GM12878 (cell line): ENCODE measurements at regions not wholly inside any gene's neighbourhood (a gene's known extent, or its start where the extent isn't known, plus 50 kb on each side); places are given as distances from the start of the nearest gene placed in this dataset.

Source experiments
- ATAC-seq: fragments of 200-7000 bp; cut with Tn5 transposase; 3 replicates; pipeline ENCODE4 v1.9.1; 2020; ENCODE audit warnings: mild to moderate bottlenecking, moderate library complexity
- BruUV-seq: library from RNA; stranded (reverse); fragments of 400-500 nt; replicated peaks from 2 replicates; lab custom pipeline; 2021; lab: Mats Ljungman, UMichigan
- CTCF ChIA-PET: fragments of 300-600 bp; sonication (Branson Sonifier 250); formaldehyde crosslinking; extraction: SDS; loops from one replicate; lab custom pipeline; 2021; ENCODE audit warnings: inconsistent platforms; lab: Yijun Ruan, JAX
- POLR2A ChIA-PET: fragments of 350-600 bp; formaldehyde crosslinking; extraction: SDS; loops from one replicate; lab custom pipeline; 2021; ENCODE audit warnings: inconsistent platforms; lab: Charles Lee
- RAD21 ChIA-PET: fragments of 300-600 bp; sonication (Branson Sonifier 250); formaldehyde crosslinking; loops from one replicate; lab custom pipeline; 2023; ENCODE audit warnings: antibody characterized with exemption; ENCODE audit not compliant: unreplicated experiment; lab: Charles Lee
- SMC1A ChIA-PET: fragments of 300-600 bp; sonication (Branson Sonifier 250); formaldehyde crosslinking; loops from one replicate; lab custom pipeline; 2023; ENCODE audit not compliant: unreplicated experiment, uncharacterized antibody; lab: Charles Lee
- DNase-seq: peaks from one replicate; pipeline ENCODE4 v3.0.0-alpha.2; 2011; ENCODE audit warnings: low read depth, low spot score
- FAIRE-seq: peaks from 3 replicates; lab custom pipeline; 2011; peaks lifted over from hg19 to GRCh38; lab: Jason Lieb, UNC
- H2AFZ ChIP-seq: 2 replicates; pipeline ENCODE4 v1.6.0; 2011; ENCODE audit warnings: low read depth, low read length, control low read depth; ENCODE audit not compliant: control insufficient read depth
- H3K27ac ChIP-seq: 2 replicates; pipeline ENCODE4 v1.5.1; 2011; ENCODE audit warnings: control low read depth; ENCODE audit not compliant: control insufficient read depth, insufficient read depth
- H3K27me3 ChIP-seq, 2 experiments: replicated peaks in 1 of 2; 2 replicates each; pipeline versions ENCODE4 v1.6.0 to v1.6.1; 2011; ENCODE audit warnings: low read length in 1 of 2; ENCODE audit not compliant: control insufficient read depth in 2 of 2, insufficient read depth in 2 of 2
- H3K36me3 ChIP-seq, 2 experiments: 2 replicates each; pipeline ENCODE4 v1.5.1; 2011; ENCODE audit warnings: low read length in 1 of 2; ENCODE audit not compliant: control insufficient read depth in 2 of 2, insufficient read depth in 2 of 2
- H3K4me1 ChIP-seq: 2 replicates; pipeline ENCODE4 v1.6.1; 2011; ENCODE audit warnings: mild to moderate bottlenecking, low read length, moderate library complexity, mixed read lengths; ENCODE audit not compliant: control insufficient read depth, insufficient read depth
- H3K4me2 ChIP-seq: 2 replicates; pipeline ENCODE4 v1.6.0; 2011; ENCODE audit warnings: control low read depth; ENCODE audit not compliant: control insufficient read depth, insufficient read depth
- H3K4me3 ChIP-seq: fragments of 200-600 bp; sonication (generic); 2 replicates; pipeline ENCODE4 v1.5.1; 2016
- H3K79me2 ChIP-seq: 2 replicates; pipeline ENCODE4 v1.6.0; 2011; ENCODE audit warnings: low read length; ENCODE audit not compliant: control insufficient read depth, insufficient read depth
- H3K9ac ChIP-seq: 2 replicates; pipeline ENCODE4 v1.8.0; 2011; ENCODE audit warnings: low read length, control low read depth, mixed read lengths; ENCODE audit not compliant: control insufficient read depth, insufficient read depth
- H3K9me3 ChIP-seq: replicated peaks from 3 replicates; pipeline ENCODE4 v1.5.1; 2011; ENCODE audit warnings: mild to moderate bottlenecking, low read length; ENCODE audit not compliant: control insufficient read depth, insufficient read depth
- H4K20me1 ChIP-seq: 2 replicates; pipeline ENCODE4 v1.6.0; 2011; ENCODE audit not compliant: control insufficient read depth, insufficient read depth
- BCL11A ChIP-seq: IDR thresholded peaks from 2 replicates; pipeline ENCODE4 v1.6.1; 2011; ENCODE audit warnings: low read depth, low read length
- E2F4 ChIP-seq: IDR thresholded peaks from 2 replicates; pipeline ENCODE4 v1.6.1; 2012; ENCODE audit warnings: low read depth, low read length, improper control_type of control experiment
- EED ChIP-seq: sonication (generic); IDR thresholded peaks from 2 replicates; pipeline ENCODE4 v1.6.1; 2016; ENCODE audit warnings: antibody characterized with exemption, low read depth
- IRF4 ChIP-seq: IDR thresholded peaks from 2 replicates; pipeline ENCODE4 v1.6.1; 2011; ENCODE audit warnings: low read depth, low read length
- MEF2B ChIP-seq: fragments of 450-650 bp; IDR thresholded peaks from 2 replicates; pipeline ENCODE4 v1.6.1; 2018; ENCODE audit warnings: mild to moderate bottlenecking, moderate library complexity; ENCODE audit not compliant: partially characterized antibody, poor library complexity, severe bottlenecking
- MXI1 ChIP-seq: fragments of 150-350 bp; IDR thresholded peaks from 2 replicates; pipeline ENCODE4 v1.6.1; 2011; ENCODE audit warnings: low read depth, mild to moderate bottlenecking, inconsistent platforms, low read length, improper control_type of control experiment
- NBN ChIP-seq: fragments of 450-650 bp; IDR thresholded peaks from 2 replicates; pipeline ENCODE4 v1.6.1; 2016
- NFXL1 ChIP-seq: fragments of 450-650 bp; IDR thresholded peaks from 2 replicates; pipeline ENCODE4 v1.6.1; 2017; ENCODE audit warnings: antibody characterized with exemption, mild to moderate bottlenecking, borderline replicate concordance
- PBX3 ChIP-seq: IDR thresholded peaks from 2 replicates; pipeline ENCODE4 v1.6.1; 2011; ENCODE audit warnings: mild to moderate bottlenecking, low read depth, low read length, moderate library complexity; ENCODE audit not compliant: insufficient replicate concordance
- RFX5 ChIP-seq: IDR thresholded peaks from 2 replicates; pipeline ENCODE4 v1.6.1; 2011; ENCODE audit warnings: low read depth, low read length, improper control_type of control experiment
- SMC3 ChIP-seq: IDR thresholded peaks from 2 replicates; pipeline ENCODE4 v1.6.1; 2011; ENCODE audit warnings: low read length, improper control_type of control experiment, borderline replicate concordance
- SP1 ChIP-seq: IDR thresholded peaks from one replicate; pipeline ENCODE4 v1.6.1; 2011; ENCODE audit warnings: low read depth, low read length
- TARDBP ChIP-seq: IDR thresholded peaks from 2 replicates; pipeline ENCODE4 v1.6.1; 2016; ENCODE audit warnings: borderline replicate concordance
- ZNF274 ChIP-seq: IDR thresholded peaks from one replicate; pipeline ENCODE4 v1.8.0; 2011; ENCODE audit not compliant: insufficient read length, insufficient read depth
- WGBS: methylation state at CpG from one replicate; pipeline ENCODE4 v1.1.6; 2016; ENCODE audit warnings: low lambda C conversion rate; ENCODE audit not compliant: insufficient replicate concordance, insufficient coverage; ENCODE audit errors: missing lambda C conversion rate; 5-methylcytosine and 5-hydroxymethylcytosine counted together
- in situ Hi-C: fragments of 300-500 bp; cut with MboI; formaldehyde crosslinking; loops from 9 replicates; pipeline ENCODE4 v1.14.3; 2018; ENCODE audit warnings: mixed read lengths
- intact Hi-C: fragments of 100-400 bp; cut with micrococcal nuclease; formaldehyde crosslinking; loops from one replicate; pipeline ENCODE4 v1.14.2; 2022; ENCODE audit not compliant: unreplicated experiment

- Histone ChIP-seq H3K9ac (no peak overlapping the region), H3K4me1 (no peaks in the 10 kb centered on the region), H3K36me3 (no peaks in the 10 kb centered on the region), H3K4me3 (no peak overlapping the region), H3K9me3 (no peaks in the 10 kb centered on the region), H3K27ac (no peak overlapping the region), H3K4me2 (no peak overlapping the region), H3K79me2 (no peaks in the 10 kb centered on the region), H3K27me3 (no peaks in the 10 kb centered on the region; a peak in 1 of 4 replicates)
- DNase-seq (no peak), ATAC-seq (no peak), FAIRE-seq (no peak)
- ChIA-PET CTCF (interaction anchor here (1.3 to 1.4 kb wide), 2 partner anchors 134 to 242 kb away, joined by 3 to 4 read pairs; no protein-coding TSS in a partner anchor), RAD21 (no interaction called here)
- intact Hi-C loops: no loop called here
- BruUV-seq: no TSS peak
- in situ Hi-C loops: no loop called here
- TF ChIP-seq PBX3 (no peak), E2F4 (no peak), ZNF274 (no peak), RFX5 (no peak)
- TF ChIP-seq, all 136 proteins: peak for 0
- no peak overlapping the region for H2AFZ ChIP-seq
- SMC1A ChIA-PET: interaction anchor here (1.0 to 1.4 kb wide), 2 partner anchors 20 to 137 kb away, joined by 3 read pairs; no protein-coding TSS in a partner anchor
- WGBS: 34% methylated on average over 3 of the region's 3 CpGs
- POLR2A ChIA-PET: no interaction called here
- H4K20me1 ChIP-seq: no peaks in the 10 kb centered on the region
Observed at GRCh38 chr9:21568484-21568883, 86.4 kb upstream of the IFNE start.

GRCh38 chr9:21569721-21570120 lies 87.6 kb upstream of the IFNE start:
- ATAC-seq (no peak), FAIRE-seq (no peak), DNase-seq (no peak)
- Histone ChIP-seq H3K9ac (no peak overlapping the region), H3K27ac (no peak overlapping the region), H4K20me1 (no peaks in the 10 kb centered on the region), H3K4me2 (no peak overlapping the region), H3K9me3 (no peaks in the 10 kb centered on the region), H3K36me3 (no peaks in the 10 kb centered on the region), H3K4me3 (no peak overlapping the region), H3K4me1 (no peaks in the 10 kb centered on the region), H3K79me2 (no peaks in the 10 kb centered on the region), H2AFZ (no peak overlapping the region), H3K27me3 (no peaks in the 10 kb centered on the region)
- intact Hi-C loops: no loop called here
- ChIA-PET POLR2A (no interaction called here), RAD21 (no interaction called here), CTCF (interaction anchor here (0.6 to 1.4 kb wide), 3 partner anchors 8 to 252 kb away, joined by 3 to 4 read pairs (median 3); no protein-coding TSS in a partner anchor), SMC1A (no interaction called here)
- WGBS: 0% methylated on average over 1 of the region's 1 CpG
- TF ChIP-seq SMC3 (no peak), PBX3 (no peak), EED (no peak), NFXL1 (no peak), IRF4 (no peak), NBN (no peak), BCL11A (no peak), SP1 (no peak), MEF2B (no peak), TARDBP (no peak), MXI1 (no peak)
- in situ Hi-C loops: no loop called here
- BruUV-seq: no TSS peak
